Esophagus muscularis mucosa (tissue), 4 donors: ENCODE measurements at regions not wholly inside any gene's neighbourhood (a gene's known extent, or its start where the extent isn't known, plus 50 kb on each side); places are given as distances from the start of the nearest gene placed in this dataset.

Experiments used
- EP300 ChIP-seq: sonication (generic); formaldehyde crosslinking; IDR thresholded peaks from one replicate; pipeline ENCODE4 v1.6.1; 2017; ENCODE audit warnings: antibody characterized with exemption
- POLR2A ChIP-seq: fragments of 450-650 bp; IDR thresholded peaks from one replicate; pipeline ENCODE4 v1.6.1; 2017; ENCODE audit warnings: antibody characterized with exemption, moderate library complexity, mild to moderate bottlenecking, low read depth
- TF ChIP-seq, protein P1 (sequence below), 3 experiments: fragments of 200-600 bp in 2 of 3; fragments of 450-650 bp in 1 of 3; sonication (generic) in 2 of 3; IDR thresholded peaks; one replicate each; pipeline ENCODE4 v1.5.1; 2017 to 2019; ENCODE audit warnings: antibody characterized with exemption in 3 of 3, mild to moderate bottlenecking in 2 of 3, moderate library complexity in 1 of 3

DNA sequence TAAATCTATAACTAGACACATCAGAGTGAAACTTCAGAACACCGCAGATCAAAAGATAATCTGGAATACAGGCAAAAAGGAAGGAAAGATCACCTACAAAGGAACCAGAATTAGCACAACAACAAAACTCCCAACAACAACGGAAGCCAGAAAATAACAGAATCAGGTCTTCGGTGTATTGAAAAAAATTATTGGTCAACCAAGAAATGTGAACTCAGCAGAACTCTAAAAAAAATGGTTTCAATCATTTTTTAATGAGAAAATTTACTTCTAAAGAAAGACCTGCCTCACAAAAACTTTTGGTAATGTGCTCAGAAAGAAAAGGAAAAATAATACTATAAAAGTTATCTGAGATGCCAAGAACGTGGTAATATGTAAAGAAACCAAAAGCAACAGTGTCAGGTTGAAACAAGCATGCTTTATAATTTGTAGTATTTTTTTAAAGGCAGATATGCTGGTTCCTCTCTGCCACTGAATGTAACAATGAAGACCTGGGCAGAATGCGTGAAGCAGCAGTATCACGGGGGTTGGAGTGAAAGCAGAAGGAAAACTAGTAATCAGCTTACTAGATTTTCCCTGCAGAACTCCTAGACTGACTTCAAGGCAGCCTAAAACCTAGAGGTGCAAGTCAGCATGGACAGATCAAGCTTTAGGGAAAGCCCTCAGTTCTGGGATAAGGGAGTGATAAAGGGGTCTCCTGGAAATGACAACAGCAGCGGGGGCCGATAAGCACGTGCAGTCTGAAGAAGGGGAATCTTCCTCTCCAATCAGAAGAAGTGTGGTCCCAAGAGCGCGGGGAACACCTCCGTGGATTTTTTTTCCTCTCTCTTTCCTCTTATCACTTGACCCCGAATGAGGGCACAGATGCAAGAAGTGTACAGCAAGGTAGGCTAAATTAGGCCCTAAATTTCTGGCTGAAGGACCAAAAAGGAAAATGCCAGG, 80.9 kb upstream of the TEKT1 start:
- TF ChIP-seq, protein P1, sequence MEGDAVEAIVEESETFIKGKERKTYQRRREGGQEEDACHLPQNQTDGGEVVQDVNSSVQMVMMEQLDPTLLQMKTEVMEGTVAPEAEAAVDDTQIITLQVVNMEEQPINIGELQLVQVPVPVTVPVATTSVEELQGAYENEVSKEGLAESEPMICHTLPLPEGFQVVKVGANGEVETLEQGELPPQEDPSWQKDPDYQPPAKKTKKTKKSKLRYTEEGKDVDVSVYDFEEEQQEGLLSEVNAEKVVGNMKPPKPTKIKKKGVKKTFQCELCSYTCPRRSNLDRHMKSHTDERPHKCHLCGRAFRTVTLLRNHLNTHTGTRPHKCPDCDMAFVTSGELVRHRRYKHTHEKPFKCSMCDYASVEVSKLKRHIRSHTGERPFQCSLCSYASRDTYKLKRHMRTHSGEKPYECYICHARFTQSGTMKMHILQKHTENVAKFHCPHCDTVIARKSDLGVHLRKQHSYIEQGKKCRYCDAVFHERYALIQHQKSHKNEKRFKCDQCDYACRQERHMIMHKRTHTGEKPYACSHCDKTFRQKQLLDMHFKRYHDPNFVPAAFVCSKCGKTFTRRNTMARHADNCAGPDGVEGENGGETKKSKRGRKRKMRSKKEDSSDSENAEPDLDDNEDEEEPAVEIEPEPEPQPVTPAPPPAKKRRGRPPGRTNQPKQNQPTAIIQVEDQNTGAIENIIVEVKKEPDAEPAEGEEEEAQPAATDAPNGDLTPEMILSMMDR (IDR thresholded peaks at IDR 0.05): no peak
- no peak for TF ChIP-seq POLR2A
- TF ChIP-seq EP300: no peak
